ENCODE measurements at regions not wholly inside any gene's neighbourhood (a gene's known extent, or its start where the extent isn't known, plus 50 kb on each side); places are given as distances from the start of the nearest gene placed in this dataset.
"Not testable (repeated sequence)": the region's sequence is repeated elsewhere in the genome, so short reads cannot be mapped to it uniquely, and the experiment has no call there.

DNA sequence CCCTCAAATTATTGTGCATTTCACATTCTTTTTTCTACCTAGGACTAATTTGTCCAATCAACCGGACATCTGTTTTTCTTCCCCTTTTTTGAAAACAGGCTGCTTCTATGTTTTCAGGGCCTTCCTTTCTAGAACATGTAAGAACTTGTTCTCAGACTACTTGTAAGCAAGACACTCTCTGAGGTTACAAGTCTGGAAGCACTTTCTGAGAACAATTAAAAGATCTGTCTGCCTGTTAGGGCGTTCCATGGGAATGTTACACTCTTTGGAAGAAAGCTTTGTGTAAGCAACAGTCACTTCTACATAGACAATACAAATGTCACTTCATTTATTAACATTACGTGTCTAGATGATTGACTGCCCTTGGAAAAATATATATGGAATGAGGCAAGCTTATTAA lies 50.9 kb upstream of the HSPB3 start:
- no peak for DNase-seq

DNA sequence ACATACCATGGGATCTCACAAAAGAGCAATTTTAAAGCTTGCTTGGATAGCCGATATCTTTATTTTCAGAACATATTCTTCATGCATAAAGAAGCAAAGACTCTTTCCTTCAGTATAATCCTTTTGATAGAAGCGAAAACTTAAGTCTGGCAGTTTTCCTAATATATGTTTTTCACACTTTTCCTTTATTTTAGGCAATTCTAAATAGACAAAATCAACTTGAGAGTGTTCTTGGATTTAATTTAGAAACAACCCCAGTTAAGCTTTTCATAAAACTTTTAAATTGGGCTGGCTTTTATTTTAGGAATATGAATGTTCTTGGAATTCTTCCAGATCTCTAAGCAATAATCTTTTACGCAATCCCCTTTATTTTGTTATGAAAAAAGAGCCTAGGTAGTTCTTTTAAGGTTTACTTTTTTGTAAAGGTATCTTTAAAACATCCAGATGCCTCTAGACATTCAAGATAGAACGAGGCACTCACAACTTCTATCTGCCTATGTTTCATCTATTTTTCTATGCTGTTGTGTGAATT lies 51.5 kb upstream of the HSPB3 start:
- DNase-seq, result no peak

DNA sequence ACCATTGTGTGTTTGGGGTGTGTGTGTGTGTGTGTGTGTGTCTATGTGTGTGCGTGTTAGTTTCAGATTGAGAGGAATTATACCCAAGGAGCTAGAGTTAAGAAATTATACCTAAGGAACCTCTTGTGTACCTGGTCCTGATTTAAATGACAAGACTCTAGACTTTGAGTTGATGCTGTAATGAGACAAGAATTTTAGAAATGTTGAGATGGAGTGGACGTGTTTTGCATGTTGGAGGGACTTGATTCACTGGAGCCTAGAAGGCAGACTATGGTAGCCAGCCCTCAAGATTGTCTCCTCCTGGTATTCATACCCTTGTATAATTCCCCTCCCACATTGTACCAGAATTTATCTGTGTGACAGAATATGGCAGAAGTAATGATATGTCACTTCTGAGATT lies 52.4 kb upstream of the HSPB3 start:
- DNase-seq, result peak; percentile 14

DNA sequence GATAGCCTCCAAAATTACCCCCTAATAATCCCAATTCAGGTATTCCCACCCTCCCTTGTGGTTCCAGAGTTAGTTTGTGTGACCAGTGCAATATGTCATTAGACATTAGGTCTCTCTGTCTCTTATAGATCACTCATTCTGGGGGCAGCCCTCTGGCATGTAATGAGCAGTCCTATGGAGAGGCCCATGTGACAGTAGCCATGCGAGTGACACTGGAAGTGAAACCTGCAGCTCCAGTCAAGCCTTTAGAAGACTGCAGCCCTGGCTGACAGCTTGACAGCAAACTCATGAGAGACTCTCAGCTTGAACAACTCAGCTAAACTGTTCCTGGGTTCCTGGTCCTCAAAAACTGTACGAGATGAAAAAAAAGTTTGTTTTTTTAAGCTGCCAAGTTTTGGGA lies 54.0 kb upstream of the HSPB3 start:
- no peak for DNase-seq

DNA sequence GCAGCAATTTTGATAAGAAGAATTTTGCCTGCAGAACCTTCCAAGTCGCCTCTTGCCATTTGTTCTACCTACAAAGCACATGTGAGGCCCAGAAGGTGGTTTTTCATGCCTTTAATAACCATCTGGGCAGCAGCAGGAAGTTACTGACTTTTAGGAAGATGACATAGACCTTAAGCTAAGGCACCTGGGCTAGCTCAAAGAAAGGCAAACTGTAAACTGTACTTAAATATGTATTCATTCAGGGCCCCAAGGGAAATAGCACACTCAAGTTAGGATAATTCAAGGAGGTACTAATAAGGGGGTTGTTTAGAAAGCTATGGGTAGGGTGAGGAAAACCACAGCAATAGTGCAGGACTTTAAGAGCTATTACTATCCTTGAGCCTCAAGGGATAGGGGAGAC lies 57.3 kb upstream of the HSPB3 start:
- DNase-seq, result no peak

DNA sequence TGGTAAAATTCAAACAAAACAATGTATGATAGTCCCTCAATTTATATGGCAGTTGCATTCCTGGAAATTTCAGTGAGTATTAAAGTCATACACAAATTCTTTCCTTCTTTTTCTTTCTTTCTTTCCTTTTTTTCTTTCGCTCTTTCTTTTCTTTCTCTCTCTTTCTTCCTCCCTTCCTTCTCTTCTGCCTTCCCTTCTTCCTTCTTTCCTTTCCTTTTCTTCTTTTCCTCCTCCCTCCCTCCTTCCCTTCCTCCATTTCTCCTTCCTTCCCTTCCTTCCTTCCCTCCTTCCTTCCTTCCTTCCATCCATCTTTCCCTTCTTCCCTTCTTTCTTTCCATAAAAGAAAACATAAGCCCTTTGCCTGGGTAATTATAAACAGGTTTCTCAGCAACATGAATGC lies 58.1 kb upstream of the HSPB3 start:
- no peak for DNase-seq

DNA sequence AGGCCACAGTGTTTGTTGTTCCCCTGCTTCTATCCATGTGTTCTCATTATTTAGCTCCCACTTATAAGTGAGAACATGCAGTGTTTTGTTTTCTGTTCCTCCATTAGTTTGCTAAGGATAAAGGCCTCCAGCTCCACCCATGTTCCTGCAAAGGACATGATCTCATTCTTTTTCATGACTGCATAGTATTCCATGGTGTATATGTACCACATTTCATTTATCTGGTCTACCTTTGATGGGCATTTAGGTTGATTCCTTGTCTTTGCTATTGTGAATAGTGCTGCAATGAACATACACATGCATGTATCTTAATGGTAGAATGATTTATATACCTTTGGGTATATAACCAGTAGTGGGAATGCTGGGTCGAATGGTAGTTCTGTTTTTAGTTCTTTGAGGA lies 62.5 kb upstream of the HSPB3 start:
- not testable (repeated sequence) for DNase-seq

DNA sequence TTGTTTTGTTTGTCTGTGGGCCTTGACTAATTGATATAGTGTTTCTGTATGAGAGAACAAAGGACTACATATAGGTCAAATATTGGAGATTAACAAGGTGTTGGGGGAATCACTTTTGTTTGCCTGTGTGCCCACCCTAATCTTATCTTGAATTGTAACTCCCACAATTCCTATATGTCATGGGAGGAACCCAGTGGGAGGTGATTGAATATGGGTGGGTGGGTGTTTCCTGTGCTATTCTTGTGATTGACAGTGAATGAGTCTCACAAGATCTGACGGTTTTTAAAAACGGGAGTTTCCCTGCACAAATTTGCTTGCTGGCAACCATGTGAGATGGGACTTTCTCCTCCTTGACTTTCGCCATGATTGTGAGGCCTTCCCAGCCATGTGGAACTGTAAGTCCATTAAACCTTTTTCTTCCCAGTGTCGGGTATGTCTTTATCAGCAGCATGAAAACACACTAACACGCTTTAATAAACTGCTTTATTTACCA lies 64.9 kb upstream of the HSPB3 start:
- no peak for DNase-seq

DNA sequence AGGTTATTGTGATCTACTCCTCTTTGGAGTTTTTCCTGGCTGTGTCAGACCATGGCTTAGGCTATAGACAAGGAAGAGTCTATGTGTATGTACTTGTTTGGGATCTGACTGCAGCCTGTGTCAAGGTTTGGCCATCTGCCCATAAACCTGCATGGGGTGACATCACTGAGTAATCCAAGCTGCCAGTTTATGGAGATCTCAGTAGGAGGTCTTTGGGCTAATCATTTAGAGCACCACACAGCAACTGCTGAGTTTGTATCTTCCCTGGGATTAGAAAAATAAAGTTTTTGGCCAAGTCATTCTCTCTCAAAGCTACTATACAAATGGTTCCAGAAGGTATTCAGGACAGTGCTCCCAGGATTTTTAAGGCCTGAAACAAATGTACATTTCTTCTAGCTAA lies 65.5 kb upstream of the HSPB3 start:
- DNase-seq, result peak; percentile 95

DNA sequence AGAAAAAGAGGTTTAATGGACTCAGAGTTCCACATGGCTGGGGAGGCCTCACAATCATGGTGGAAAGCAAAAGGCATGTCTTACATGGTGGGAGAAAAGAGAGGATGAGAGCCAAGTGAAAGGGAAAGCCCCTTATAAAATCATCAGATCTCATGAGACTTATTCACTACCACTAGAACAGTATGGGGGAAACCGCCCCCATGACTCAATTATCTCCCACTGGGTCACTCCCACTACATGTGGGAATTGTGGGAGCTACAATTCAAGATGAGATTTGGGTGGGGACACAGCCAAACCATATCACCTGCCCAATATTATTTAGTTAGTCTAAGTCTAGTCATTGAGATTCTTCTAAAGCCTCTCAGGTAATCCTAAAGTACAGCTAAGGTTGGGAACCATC lies 66.1 kb upstream of the HSPB3 start:
- not testable (repeated sequence) for DNase-seq

DNA sequence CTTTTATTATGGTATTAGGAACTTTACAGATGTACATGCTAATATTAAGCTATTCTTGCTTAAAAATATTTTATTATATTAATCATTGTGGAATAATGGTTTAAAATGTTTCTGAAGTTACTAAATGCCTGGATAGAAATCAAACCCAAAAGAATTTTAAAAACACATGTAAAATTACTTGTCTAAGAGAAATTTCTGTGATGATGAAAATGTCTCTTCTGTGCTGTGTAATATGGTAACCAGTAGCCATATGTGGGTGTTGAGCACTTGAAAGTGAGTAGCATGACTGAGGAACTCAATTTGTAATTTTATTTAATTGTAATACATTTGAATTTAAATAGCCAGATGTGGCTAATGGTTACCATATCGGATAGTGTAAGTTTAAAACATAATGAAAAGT lies 66.7 kb upstream of the HSPB3 start:
- DNase-seq, result no peak

DNA sequence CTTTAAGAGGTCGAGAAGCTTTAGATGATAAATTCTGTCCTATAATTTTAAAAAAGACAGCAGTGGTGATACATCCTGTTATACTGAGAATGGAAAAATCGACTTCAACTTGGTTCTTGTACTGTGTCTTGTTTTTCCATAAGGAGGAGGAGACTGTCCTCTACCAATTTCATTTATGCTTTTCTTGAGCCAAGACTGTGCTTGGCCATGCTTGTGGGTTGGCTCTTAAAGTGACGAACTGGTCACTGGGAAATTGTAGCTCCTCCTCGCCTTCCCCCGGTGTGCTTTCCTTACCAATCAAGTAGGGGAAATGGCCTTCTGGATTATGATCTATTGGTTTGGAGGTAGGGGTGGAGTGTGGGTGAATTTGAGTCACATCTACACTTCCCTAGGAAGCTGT lies 67.1 kb upstream of the HSPB3 start:
- no peak for DNase-seq

DNA sequence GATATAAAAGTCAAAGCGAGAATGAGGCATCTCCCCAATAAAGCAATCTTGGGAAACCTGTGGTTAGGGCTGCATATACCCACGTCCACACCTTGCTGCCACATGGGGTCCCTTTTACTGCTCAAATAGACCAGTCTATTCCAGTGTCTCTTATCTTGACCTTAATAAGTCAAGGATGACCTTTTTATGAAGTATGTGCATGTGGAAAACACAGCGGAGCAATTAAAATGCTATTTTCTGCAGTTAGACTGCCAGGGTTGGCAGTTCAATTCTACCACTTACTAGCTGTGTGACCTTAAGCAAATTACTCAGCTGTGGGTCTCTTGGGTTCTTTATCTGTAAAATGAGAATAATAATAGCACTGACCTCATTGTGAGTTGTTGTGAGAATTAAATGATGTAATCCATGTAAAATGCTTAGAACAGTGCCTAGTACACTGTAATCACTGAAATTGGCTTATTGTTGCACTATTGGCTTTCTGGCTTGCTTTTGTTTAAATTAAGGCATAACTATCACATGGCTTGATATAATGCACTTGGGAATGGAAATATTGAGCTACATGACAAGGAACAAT lies 67.8 kb upstream of the HSPB3 start:
- DNase-seq, result peak; percentile 60

DNA sequence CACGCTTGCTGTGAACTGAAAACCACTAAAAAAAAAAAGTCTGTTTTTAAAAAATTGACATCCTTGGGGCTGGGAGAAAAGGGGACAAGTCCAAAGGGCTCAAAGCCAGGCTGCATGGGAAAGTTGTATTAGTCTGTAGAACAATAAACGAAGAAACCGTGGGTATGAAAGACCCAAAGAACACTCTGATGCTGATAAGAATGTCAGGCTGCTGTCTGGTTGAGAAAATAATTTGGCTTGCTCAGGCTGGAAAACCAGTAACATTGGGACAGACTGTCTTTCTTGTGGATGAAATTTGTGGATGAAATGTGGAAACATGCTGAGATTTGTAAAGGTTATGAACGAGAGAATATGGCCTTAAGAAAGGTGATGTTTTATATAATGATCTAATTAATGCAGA lies 68.5 kb upstream of the HSPB3 start:
- DNase-seq, result no peak

DNA sequence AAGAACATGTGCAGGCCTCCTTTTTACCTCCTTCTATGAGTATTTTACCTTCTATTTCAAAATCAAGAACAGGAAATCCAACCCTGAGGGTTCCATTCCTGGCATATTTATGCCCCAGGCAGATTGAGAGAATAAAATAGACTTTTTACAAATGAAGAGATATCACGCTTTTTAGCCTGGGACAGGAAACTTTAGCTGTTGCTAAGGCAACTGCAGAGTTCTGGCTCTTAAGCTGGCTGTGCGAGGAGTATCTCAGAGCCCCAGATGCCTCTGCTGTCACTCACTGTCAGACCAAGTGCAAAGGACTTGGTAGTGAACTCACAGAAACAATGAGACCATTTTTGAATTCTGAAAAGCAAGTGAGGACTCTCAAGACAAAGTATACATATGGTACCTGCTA lies 69.5 kb upstream of the HSPB3 start:
- no peak for DNase-seq

DNA sequence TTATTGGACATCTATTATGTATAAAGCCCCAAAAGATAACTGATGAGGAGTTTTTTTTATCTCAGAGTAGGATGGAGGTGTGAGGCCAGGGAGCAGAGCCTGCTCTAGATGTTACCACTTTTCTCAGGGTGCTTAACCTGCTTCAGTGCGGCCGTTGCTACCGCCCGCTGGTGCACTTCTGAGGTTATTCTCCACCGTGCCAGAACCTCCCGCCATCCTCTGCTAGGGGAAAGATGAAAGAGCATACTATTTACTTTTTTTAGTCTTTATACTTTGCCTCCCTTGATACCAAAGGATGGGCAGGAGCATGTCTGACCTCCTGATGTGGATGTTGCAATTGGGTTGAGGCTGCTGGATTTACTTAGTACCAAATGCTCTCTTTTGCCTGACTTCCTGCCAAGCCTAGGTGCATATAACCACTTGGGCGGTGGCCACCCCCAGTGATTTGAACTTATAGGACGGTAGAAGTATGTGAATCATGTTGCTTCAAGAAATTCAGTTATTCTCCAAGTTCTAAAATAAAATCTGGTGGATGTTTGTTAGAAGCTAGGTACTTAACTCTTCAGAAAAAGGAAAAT lies 71.1 kb upstream of the HSPB3 start:
- DNase-seq, result no peak

DNA sequence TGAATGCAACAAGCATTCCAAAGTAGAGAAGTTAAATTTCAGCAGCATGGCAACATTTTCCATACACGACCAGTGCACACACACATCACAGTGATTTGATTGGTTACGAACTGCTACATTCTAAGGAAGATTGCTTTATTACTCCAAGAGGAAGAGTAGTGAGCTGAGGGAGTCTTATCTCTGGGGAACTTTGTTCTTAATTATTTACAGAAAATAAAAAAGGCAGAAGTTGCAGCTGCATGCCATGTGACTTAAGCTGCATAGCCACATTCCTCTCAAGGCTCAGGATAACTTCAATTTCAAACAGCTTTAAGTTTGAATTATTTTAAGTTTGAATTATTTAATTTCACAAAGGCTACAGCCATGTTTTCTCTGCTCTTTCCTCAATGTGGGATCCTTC lies 71.6 kb upstream of the HSPB3 start:
- no peak for DNase-seq

DNA sequence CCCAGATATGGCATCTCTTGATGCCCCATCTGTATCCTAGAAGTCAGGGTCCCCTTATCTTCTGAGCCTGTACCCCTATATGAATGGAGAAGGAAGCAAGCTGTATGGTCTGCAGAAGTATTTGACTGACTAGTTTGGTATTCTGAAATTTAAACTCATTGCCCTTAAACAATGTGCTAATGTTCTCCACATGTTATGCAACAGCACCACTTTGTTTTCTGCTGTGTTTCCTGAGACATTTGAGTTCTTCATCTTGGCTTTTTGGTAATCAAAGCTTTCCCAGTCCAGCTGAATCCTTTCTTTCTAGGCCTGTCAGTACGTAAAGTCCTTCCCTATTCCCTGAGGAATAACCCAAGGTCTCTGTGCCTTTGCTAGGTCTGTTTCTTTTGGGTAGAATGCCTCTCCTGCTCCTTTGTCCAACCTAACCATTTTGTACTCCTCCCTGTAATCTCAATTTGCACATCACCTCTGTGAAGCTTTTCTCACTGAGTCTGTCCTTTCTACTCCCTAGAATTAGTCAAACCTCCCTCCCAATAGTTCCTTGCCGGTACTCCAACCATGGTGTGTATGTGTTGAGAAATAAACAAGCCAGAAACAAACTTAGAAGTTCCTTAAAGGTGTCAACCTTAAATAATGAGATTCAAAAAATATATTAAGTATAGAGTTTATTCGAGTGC lies 72.1 kb upstream of the HSPB3 start:
- DNase-seq, result no peak

DNA sequence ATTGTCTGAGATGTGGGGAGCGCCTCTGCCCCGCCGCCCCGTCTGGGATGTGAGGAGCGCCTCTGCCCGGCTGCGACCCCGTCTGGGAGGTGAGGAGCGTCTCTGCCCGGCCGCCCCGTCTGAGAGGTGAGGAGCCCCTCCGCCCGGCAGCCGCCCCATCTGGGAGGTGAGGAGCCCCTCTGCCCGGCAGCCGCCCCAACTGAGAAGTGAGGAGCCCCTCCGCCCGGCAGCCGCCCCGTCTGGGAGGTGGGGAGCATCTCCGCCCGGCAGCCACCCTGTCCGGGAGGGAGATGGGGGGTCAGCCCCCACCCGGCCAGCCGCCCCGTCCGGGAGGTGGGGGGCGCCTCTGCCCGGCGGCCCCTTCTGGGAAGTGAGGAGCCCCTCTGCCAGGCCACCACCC lies 70.9 kb upstream of the ARL15 start:
- DNase-seq, result not testable (repeated sequence)

DNA sequence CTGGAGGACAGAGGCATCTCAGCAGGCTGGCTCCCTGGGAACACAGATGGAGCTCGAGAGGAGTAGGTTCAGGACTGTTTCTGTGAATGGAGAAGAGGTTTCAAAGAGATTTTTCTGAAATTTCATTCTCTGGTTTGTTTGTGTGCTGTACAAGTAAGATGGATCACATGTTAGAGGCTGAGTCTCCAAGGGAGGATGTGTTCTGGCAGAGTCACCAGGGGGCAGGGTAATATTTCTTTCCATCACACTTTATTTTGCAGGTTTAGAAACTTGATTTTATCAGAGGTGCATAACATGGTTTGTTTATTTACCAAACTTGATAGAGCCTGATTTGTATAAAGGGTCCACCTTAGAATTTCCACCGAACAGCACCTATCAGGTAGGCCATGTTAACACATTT lies 69.2 kb upstream of the ARL15 start:
- no peak for DNase-seq

DNA sequence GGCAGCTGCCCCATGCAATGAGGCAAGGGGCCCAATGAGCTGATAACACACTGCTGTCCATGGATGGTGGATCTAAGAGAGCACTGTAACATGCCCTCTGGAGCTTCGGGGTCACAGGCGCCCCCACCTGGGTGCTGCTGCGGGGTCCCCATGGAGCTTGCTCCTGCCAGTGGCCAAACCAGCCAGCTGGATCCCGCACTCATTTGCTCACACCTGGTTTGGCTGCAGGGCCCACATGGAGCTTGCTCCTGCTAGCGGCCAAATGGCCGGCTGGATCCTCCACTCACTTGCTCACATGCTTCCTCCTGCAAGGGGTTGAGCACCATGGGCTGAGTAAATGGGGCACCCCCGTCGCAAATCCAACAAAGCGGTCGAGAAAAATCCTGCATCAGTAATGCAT lies 68.3 kb upstream of the ARL15 start:
- no peak for DNase-seq

DNA sequence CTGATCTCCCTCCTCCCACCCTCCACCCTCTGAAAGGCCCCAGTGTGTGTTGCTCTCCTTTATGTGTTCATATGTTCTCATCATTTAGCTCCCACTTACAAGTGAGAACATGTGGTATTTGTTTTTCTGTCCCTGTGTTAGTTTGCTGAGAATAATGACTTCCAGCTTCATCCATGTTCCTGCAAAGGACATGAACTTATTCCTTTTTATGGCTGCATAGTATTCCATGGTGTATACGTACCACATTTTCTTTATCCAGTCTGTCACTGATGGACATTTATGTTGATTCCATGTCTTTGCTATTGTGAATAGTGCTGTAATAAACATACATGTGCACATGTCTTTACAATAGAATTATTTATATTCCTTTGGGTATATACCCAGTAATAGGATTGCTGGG lies 67.0 kb upstream of the ARL15 start:
- DNase-seq, result not testable (repeated sequence)

DNA sequence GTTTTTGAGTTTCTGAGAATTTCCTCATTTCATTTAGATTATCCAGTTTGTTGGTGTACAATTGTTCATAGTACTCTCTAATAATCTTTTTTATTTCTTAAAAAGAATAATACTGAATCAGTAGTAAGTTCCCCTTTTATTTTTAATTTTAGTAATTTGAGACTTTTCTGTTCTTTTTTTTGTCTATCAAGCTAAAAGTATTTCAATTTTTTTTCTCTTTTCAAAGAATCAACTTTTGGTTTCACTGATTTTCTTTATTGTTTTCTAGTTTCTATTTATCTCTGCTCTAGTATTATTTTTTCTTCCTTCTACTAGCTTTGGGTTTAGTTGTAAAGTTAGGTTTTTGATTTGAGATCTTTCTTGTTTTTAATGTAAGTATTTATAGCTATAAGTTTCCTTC lies 60.6 kb upstream of the ARL15 start:
- no peak for DNase-seq

DNA sequence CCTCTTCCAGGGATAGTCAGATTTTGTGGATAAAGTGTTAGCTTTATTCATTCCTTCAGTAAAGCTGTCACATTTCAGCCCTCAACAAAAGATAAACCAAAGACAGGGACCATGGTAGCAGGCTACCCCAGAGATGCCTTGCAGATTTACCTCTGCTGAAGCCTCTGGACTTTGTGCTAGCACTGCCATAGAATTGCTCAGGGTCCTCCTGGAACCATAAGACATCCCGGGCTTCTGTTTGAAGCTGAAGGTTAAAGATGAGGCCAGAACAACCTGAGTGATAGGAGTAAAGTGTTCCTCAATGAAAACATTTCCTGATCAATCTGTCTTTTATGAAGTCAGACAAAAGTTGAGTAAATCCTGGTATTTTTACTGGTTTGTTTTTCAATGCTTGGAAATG lies 57.5 kb upstream of the ARL15 start:
- DNase-seq, result no peak

DNA sequence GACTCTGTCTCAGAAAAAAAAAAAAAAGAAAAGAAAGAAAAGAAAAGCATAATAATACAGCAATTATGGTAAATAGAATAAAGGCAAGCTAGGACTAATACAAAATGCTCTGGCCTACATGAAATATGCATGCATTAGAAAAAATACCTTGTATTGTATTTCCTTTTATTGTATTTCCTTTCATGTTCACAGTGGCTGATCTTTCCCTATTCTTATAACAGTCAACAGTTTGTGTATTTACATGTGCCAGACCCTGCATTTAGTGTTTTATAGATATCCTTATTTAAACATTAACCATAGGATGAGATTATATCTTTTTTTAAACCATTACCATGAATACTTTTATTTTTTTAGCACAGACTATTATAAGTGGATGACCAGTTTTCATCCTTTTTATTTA lies 56.3 kb upstream of the ARL15 start:
- no peak for DNase-seq

Data from EL (cell line).